NCI-H446 treated with DMSO at 0.1 percent for 48 hours (cell line): ENCODE measurements at regions not wholly inside any gene's neighbourhood (a gene's known extent, or its start where the extent isn't known, plus 50 kb on each side); places are given as distances from the start of the nearest gene placed in this dataset.

Experiments used
- DNase-seq: peaks from one replicate; lab custom pipeline; 2025; lab: John Stamatoyannopoulos, UW

- no peak for DNase-seq
Measured at GRCh38 chr11:87425391-87425790, 387.7 kb downstream of the TMEM135 start.

GRCh38 chr11:87423161-87423560 is 385.4 kb downstream of the TMEM135 start:
- DNase-seq: no peak

GRCh38 chr11:87422566-87422965 is 384.8 kb downstream of the TMEM135 start:
- DNase-seq: no peak

GRCh38 chr11:87421422-87421821 is 383.7 kb downstream of the TMEM135 start:
- peak; percentile 65 for DNase-seq

DNA sequence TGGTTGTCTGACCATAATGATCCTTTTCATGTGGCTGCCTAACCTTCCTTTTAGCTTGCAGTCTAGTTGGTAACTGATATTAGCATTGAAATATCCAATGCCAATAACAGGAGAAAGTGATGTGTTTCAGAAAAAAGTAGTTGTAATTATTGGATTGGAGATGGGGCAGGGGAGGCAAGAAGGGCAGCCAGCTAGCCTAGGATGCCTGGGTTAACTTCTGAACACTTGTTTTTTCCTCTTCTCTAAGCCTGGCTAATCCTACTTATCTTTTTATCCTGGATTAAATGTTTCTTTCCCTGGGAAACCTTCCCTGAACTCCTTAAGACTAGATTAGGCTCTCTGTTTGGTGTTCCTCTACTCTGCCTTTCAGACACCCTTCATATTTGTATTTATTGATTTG is 380.2 kb downstream of the TMEM135 start:
- no peak for DNase-seq

- DNase-seq: no peak
Measured at GRCh38 chr11:87405843-87406242, 368.1 kb downstream of the TMEM135 start.

GRCh38 chr11:87405356-87405755 is 367.6 kb downstream of the TMEM135 start:
- DNase-seq: no peak

- DNase-seq: no peak
Measured at GRCh38 chr11:87401653-87402052, 363.9 kb downstream of the TMEM135 start.

- no peak for DNase-seq
Measured at GRCh38 chr11:87399341-87399740, 361.6 kb downstream of the TMEM135 start.

DNA sequence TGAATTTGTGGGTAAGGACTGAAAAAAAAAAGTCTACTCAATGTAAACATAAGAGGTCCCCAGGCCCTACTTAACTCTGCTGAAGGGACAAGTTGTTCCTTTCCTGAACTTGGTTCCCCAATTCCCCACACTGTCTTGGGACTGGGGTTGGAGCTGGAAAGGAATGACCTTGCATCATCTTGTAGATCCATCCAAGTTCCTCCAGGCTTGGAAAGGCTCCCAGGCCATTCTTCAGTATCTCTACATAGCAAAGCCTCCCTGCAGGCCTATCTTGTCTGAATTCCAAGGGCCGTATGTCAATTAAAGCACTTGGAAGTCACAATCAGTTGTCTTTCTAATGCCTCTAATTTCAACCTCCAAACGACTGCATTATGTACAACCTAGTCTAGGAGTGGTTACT is 361.2 kb downstream of the TMEM135 start:
- DNase-seq: no peak

- no peak for DNase-seq
Measured at GRCh38 chr11:87397011-87397865, 359.5 kb downstream of the TMEM135 start.

DNA sequence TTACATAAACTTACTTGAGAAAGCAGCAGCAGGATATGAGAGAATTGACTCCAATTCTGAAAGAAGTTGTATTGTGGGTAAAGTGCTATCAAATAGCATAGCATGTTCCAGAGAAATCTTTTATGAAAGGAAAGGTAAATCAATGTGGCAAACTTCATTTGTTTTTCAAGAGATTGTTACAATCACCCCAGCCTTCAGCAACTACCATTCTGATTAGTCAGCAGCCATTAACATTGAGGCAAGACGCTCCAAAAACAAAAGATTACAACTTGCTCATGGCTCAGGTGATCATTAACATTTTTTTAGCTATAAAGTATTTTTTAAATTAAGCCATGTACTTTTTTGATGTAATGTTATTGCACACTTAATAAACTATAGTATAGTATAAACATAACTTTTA is 357.2 kb downstream of the TMEM135 start:
- no peak for DNase-seq

GRCh38 chr11:87392665-87393064 is 354.9 kb downstream of the TMEM135 start:
- DNase-seq: no peak

- DNase-seq: no peak
Measured at GRCh38 chr11:87391496-87391895, 353.8 kb downstream of the TMEM135 start.

DNA sequence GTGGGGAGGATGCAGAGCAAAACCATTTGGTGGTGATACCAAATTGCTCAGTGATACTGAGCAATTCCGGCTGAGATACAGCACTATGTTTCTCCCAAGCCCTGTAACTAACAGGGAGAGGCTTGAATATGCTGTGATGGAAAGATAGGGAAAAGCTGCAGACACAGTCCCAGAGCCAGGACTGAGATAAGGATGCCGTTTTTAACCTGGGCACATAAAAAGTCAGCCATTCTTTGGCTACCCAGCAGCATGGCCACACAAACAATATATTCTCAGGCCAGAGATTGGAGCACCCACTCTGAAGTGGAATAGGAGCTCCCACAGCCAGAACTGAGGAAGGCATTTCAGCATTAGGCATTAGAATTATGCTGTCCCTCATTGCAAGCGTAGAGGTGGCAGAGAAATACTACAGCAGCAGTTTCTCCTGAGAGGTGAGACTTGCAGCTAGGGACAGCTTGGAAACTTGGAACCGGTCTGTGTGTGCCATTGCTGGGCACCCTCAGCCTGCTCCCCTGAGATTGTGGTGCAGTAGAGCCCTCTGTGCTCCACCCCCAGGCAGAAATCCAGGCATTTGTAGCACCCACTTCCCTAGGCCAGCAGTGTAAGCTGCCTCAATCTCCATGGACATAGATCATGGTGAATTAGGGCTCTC is 346.5 kb downstream of the TMEM135 start:
- DNase-seq: no peak

DNA sequence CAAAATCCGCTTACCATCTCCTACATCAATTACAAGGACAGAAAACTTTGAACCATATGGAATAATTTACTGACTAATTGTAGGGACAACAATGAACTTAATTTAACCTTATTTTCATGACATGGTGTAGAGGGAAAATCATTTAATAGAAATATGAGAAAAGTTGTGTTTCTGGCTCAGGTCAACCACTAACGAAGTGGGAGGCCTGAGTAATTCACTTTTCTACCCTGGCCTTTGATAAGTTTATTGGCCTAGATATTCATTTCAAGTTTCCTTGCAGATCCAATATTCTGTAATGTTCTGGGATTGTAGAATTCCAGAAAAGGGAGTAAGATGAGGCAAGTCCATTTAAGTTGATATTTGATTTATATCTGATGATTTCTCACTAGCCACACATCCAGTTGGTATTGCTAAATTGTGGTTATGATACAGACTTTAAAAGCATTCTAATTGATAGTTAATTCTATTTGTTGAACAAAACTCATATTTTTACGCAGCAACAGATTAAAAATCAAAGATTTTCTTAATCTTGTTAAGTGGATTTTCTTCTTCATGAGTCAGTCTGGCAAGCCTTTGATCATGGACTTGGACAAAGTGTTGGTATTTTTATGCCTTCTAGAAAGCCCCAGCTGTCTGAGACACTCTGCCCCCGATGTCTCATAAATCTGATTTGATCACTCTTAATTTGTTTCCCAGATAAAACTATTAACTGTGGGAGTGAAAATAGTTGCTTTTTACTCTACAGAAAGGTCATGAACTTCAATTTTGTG is 336.5 kb downstream of the TMEM135 start:
- no peak for DNase-seq
